K562 (cell line): ENCODE measurements at regions not wholly inside any gene's neighbourhood (a gene's known extent, or its start where the extent isn't known, plus 50 kb on each side); places are given as distances from the start of the nearest gene placed in this dataset.

Experiments
- CEBPB ChIP-seq: fragments of 450-650 bp; IDR thresholded peaks from 2 replicates; pipeline ENCODE4 v1.6.1; 2016; ENCODE audit warnings: missing genetic modification characterization, missing compliant biosample characterization
- CTCF ChIP-seq, 3 experiments: IDR thresholded peaks in 2 of 3; conservative IDR thresholded peaks in 1 of 3; 2 replicates each; pipeline ENCODE4 v1.5.1; 2011 to 2012; ENCODE audit warnings: low read length in 3 of 3, mild to moderate bottlenecking in 3 of 3, control low read depth in 2 of 3, improper control_type of control experiment in 1 of 3, inconsistent platforms in 1 of 3, low read depth in 1 of 3, mixed read lengths in 1 of 3, moderate library complexity in 1 of 3; ENCODE audit not compliant: insufficient read depth in 2 of 3
- EP300 ChIP-seq: IDR thresholded peaks from 2 replicates; pipeline ENCODE4 v1.6.1; 2012; ENCODE audit warnings: low read length, improper control_type of control experiment
- GMEB1 ChIP-seq: fragments of 250-450 bp; sonication (Bioruptor Pico); IDR thresholded peaks from 2 replicates; pipeline ENCODE4 v1.4.0; 2020; ENCODE audit warnings: mild to moderate bottlenecking
- NKRF ChIP-seq: fragments of 450-650 bp; IDR thresholded peaks from 2 replicates; pipeline ENCODE4 v1.6.1; 2016; ENCODE audit warnings: borderline replicate concordance
- ZNF184 ChIP-seq: sonication (generic); formaldehyde crosslinking; IDR thresholded peaks from 2 replicates; pipeline ENCODE4 v1.5.0; 2020; ENCODE audit warnings: missing genetic modification reagents

- no peak for TF ChIP-seq CTCF (IDR thresholded peaks at IDR 0.05 in 2 of 3, conservative IDR thresholded peaks at IDR 0.05 in 1 of 3; ENCODE audit: insufficient read depth in 2 of 3, low read depth in 1 of 3, low read length in 3 of 3)
- TF ChIP-seq CEBPB, result no peak
- no peak for TF ChIP-seq NKRF
- no peak for TF ChIP-seq GMEB1 (CRISPR knock-in tag)
- TF ChIP-seq EP300, result no peak
- no peak for TF ChIP-seq ZNF184 (CRISPR knock-in tag)
These were observed 95.4 kb downstream of the SOCS6 start for GRCh38 chr18:70384181-70384790.
